HG02623 (cell line): ENCODE measurements at regions not wholly inside any gene's neighbourhood (a gene's known extent, or its start where the extent isn't known, plus 50 kb on each side); places are given as distances from the start of the nearest gene placed in this dataset.
"Not testable (repeated sequence)": the region's sequence is repeated elsewhere in the genome, so short reads cannot be mapped to it uniquely, and the experiment has no call there.

Experiments used
- ATAC-seq: cut with Tn5 transposase; IDR thresholded peaks from one replicate; pipeline ENCODE4 v1.9.1; 2021; ENCODE audit warnings: moderate library complexity; ENCODE audit not compliant: unreplicated experiment

- ATAC-seq = no peak
Observed at GRCh38 chr4:152200511-152201333, 335.2 kb downstream of the FBXW7 start.

- ATAC-seq = no peak
Observed at GRCh38 chr4:152197211-152197610, 338.7 kb downstream of the FBXW7 start.

GRCh38 chr4:152195888-152196287, 340.0 kb downstream of the FBXW7 start:
- no peak for ATAC-seq

- ATAC-seq = no peak
Observed at GRCh38 chr4:152193059-152193458, 342.8 kb downstream of the FBXW7 start.

- no peak for ATAC-seq
Observed at GRCh38 chr4:152190907-152191306, 345.0 kb downstream of the FBXW7 start.

- ATAC-seq = peak; percentile 82
Observed at GRCh38 chr4:152189451-152190179, 346.3 kb downstream of the FBXW7 start.

- no peak for ATAC-seq
Observed at GRCh38 chr4:152188801-152189200, 347.1 kb downstream of the FBXW7 start.

GRCh38 chr4:152187693-152188092, 348.2 kb downstream of the FBXW7 start:
- no peak for ATAC-seq

GRCh38 chr4:152185786-152186550, 349.9 kb downstream of the FBXW7 start:
- ATAC-seq = no peak

- no peak for ATAC-seq
Observed at GRCh38 chr4:152181150-152181549, 354.7 kb downstream of the FBXW7 start.

- ATAC-seq = no peak
Observed at GRCh38 chr4:152180369-152180768, 355.5 kb downstream of the FBXW7 start.

GRCh38 chr4:152177538-152177937, 358.4 kb downstream of the FBXW7 start:
- not testable (repeated sequence) for ATAC-seq

GRCh38 chr4:152176627-152177214, 359.2 kb downstream of the FBXW7 start:
- ATAC-seq = no peak

GRCh38 chr4:152175586-152175985, 360.3 kb downstream of the FBXW7 start:
- ATAC-seq = no peak

GRCh38 chr4:152172146-152172545, 363.7 kb downstream of the FBXW7 start:
- no peak for ATAC-seq

- no peak for ATAC-seq
Observed at GRCh38 chr4:152171556-152171955, 364.3 kb downstream of the FBXW7 start.

GRCh38 chr4:152169683-152170082, 366.2 kb downstream of the FBXW7 start:
- ATAC-seq = no peak

GRCh38 chr4:152168987-152169616, 366.8 kb downstream of the FBXW7 start:
- no peak for ATAC-seq

GRCh38 chr4:152166567-152166966, 369.3 kb downstream of the FBXW7 start:
- no peak for ATAC-seq

- ATAC-seq = no peak
Observed at GRCh38 chr4:152165846-152166245, 370.0 kb downstream of the FBXW7 start.

- no peak for ATAC-seq
Observed at GRCh38 chr4:152165146-152165545, 370.7 kb downstream of the FBXW7 start.
